ENCODE measurements at regions not wholly inside any gene's neighbourhood (a gene's known extent, or its start where the extent isn't known, plus 50 kb on each side); places are given as distances from the start of the nearest gene placed in this dataset.

DNA sequence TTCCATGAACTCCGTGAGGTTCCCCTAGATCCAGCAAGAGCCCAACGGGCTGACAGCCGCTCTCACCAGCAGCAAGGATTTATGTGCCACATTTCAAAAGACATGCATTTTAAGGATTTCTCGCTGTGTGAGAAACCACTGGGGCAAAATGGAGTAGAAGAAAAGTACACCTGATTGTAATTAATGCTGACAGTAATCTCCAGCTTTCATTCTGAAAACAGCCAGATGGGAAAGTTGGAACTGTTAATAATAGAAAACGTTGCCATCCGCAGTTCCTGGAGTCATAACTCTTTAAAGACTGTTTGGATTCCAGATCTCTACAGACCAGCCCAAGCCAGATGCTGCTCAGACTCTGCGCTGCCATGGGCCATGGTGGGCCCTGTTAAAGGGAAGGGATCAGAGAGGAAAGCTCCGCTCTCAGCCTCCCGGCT is 216.9 kb upstream of the GLI3 start:
- no peak for TF ChIP-seq CTCF (IDR thresholded peaks at IDR 0.05; ENCODE audit: borderline replicate concordance, extremely low read depth, low read length, poor library complexity, severe bottlenecking)
- no peak for TF ChIP-seq EZH2 (IDR thresholded peaks at IDR 0.05; ENCODE audit: borderline replicate concordance, low read depth, low read length, severe bottlenecking)

All from DND-41 (cell line).